Astrocyte (in vitro differentiated cells and primary cell): ENCODE measurements at regions not wholly inside any gene's neighbourhood (a gene's known extent, or its start where the extent isn't known, plus 50 kb on each side); places are given as distances from the start of the nearest gene placed in this dataset.

ENCODE experiments used
- DNase-seq: peaks from one replicate; pipeline ENCODE4 v3.0.0-alpha.2; 2010; ENCODE audit warnings: low read depth
- FAIRE-seq: peaks from 2 replicates; lab custom pipeline; 2011; peaks lifted over from hg19 to GRCh38; lab: Jason Lieb, UNC
- H2AFZ ChIP-seq: 2 replicates; pipeline ENCODE4 v1.6.0; 2012; ENCODE audit warnings: low read depth, low read length, inconsistent platforms
- H3K27ac ChIP-seq: 2 replicates; pipeline ENCODE4 v1.5.1; 2011; ENCODE audit warnings: low read depth, low read length, inconsistent platforms
- H3K27me3 ChIP-seq: 2 replicates; pipeline ENCODE4 v1.6.0; 2011; ENCODE audit warnings: low read length, inconsistent platforms; ENCODE audit not compliant: insufficient read depth
- H3K36me3 ChIP-seq: 2 replicates; pipeline ENCODE4 v1.5.1; 2011; ENCODE audit warnings: low read length, inconsistent platforms; ENCODE audit not compliant: insufficient read depth
- H3K4me1 ChIP-seq: 2 replicates; pipeline ENCODE4 v1.5.1; 2011; ENCODE audit warnings: low read length, inconsistent platforms; ENCODE audit not compliant: insufficient read depth
- H3K4me2 ChIP-seq: 2 replicates; pipeline ENCODE4 v1.6.0; 2012; ENCODE audit warnings: low read length, inconsistent platforms
- H3K4me3 ChIP-seq: 2 replicates; pipeline ENCODE4 v1.5.1; 2011; ENCODE audit warnings: low read depth, mild to moderate bottlenecking, low read length, inconsistent platforms; ENCODE audit not compliant: insufficient read depth
- H3K79me2 ChIP-seq: 2 replicates; pipeline ENCODE4 v1.6.0; 2012; ENCODE audit warnings: mild to moderate bottlenecking, low read length, inconsistent platforms; ENCODE audit not compliant: insufficient read depth
- H3K9ac ChIP-seq: 2 replicates; pipeline ENCODE4 v1.6.0; 2012; ENCODE audit warnings: mild to moderate bottlenecking, low read length, inconsistent platforms
- H3K9me3 ChIP-seq: 2 replicates; pipeline ENCODE4 v1.5.1; 2012; ENCODE audit warnings: low read depth, mild to moderate bottlenecking, low read length, inconsistent platforms; ENCODE audit not compliant: insufficient read depth
- H4K20me1 ChIP-seq: 2 replicates; pipeline ENCODE4 v1.6.0; 2012; ENCODE audit warnings: low read length, inconsistent platforms; ENCODE audit not compliant: insufficient read depth
- H3K27ac Mint-ChIP-seq: one replicate; pipeline ENCODE4 v1.8.0; 2021; ENCODE audit warnings: mild to moderate bottlenecking, mixed read lengths; ENCODE audit not compliant: unreplicated experiment
- H3K27me3 Mint-ChIP-seq: one replicate; pipeline ENCODE4 v1.8.0; 2021; ENCODE audit warnings: low read depth, mixed read lengths; ENCODE audit not compliant: unreplicated experiment
- H3K36me3 Mint-ChIP-seq: one replicate; pipeline ENCODE4 v1.8.0; 2021; ENCODE audit warnings: low read depth, mixed read lengths; ENCODE audit not compliant: unreplicated experiment
- H3K4me1 Mint-ChIP-seq: one replicate; pipeline ENCODE4 v1.8.0; 2021; ENCODE audit warnings: low read depth, mixed read lengths; ENCODE audit not compliant: unreplicated experiment
- H3K4me3 Mint-ChIP-seq: one replicate; pipeline ENCODE4 v1.8.0; 2021; ENCODE audit warnings: mild to moderate bottlenecking, moderate library complexity, mixed read lengths; ENCODE audit not compliant: unreplicated experiment
- H3K9me3 Mint-ChIP-seq: one replicate; pipeline ENCODE4 v1.8.0; 2021; ENCODE audit warnings: mild to moderate bottlenecking, mixed read lengths; ENCODE audit not compliant: unreplicated experiment
- CTCF ChIP-seq: IDR thresholded peaks from 2 replicates; pipeline ENCODE4 v1.5.1; 2011; ENCODE audit warnings: low read depth, mild to moderate bottlenecking, inconsistent platforms, low read length, moderate library complexity; ENCODE audit not compliant: insufficient read depth
- EZH2 ChIP-seq: IDR thresholded peaks from 2 replicates; pipeline ENCODE4 v1.6.1; 2012; ENCODE audit warnings: mild to moderate bottlenecking, low read length, inconsistent platforms; ENCODE audit not compliant: insufficient read depth

- Histone ChIP-seq H3K4me1 (no peaks in the 10 kb centered on the region), H3K4me2 (no peak overlapping the region), H3K9me3 (no peaks in the 10 kb centered on the region), H3K4me3 (no peak overlapping the region), H3K27ac (no peak overlapping the region), H3K36me3 (no peaks in the 10 kb centered on the region), H3K79me2 (no peaks in the 10 kb centered on the region), H4K20me1 (no peaks in the 10 kb centered on the region), H3K9ac (no peak overlapping the region), H3K27me3 (peaks cover 4% of the 10 kb centered on the region), H2AFZ (no peak overlapping the region)
- Mint-ChIP-seq H3K27ac (no peak overlapping the region), H3K4me3 (no peak overlapping the region), H3K9me3 (no peaks in the 10 kb centered on the region), H3K36me3 (no peaks in the 10 kb centered on the region), H3K27me3 (peaks cover 25% of the 10 kb centered on the region), H3K4me1 (no peaks in the 10 kb centered on the region)
- TF ChIP-seq CTCF (no peak), EZH2 (no peak)
- DNase-seq = no peak
- no peak for FAIRE-seq
These were observed 165.0 kb downstream of the TM9SF2 start for GRCh38 chr13:99666146-99666805.

- DNase-seq (no peak), FAIRE-seq (no peak)
- Mint-ChIP-seq H3K27me3 (peaks cover 20% of the 10 kb centered on the region), H3K4me3 (no peak overlapping the region), H3K36me3 (no peaks in the 10 kb centered on the region), H3K9me3 (no peaks in the 10 kb centered on the region), H3K27ac (no peak overlapping the region), H3K4me1 (no peaks in the 10 kb centered on the region)
- Histone ChIP-seq H3K36me3 (no peaks in the 10 kb centered on the region), H3K4me2 (no peak overlapping the region), H3K27me3 (peaks cover 4% of the 10 kb centered on the region), H3K9ac (no peak overlapping the region), H2AFZ (no peak overlapping the region), H3K9me3 (no peaks in the 10 kb centered on the region), H4K20me1 (no peaks in the 10 kb centered on the region), H3K79me2 (no peaks in the 10 kb centered on the region), H3K4me1 (no peaks in the 10 kb centered on the region), H3K27ac (no peak overlapping the region), H3K4me3 (no peak overlapping the region)
- TF ChIP-seq EZH2 = no peak
- no peak for TF ChIP-seq CTCF
These were observed 164.4 kb downstream of the TM9SF2 start for GRCh38 chr13:99665711-99666110.

- Histone ChIP-seq H3K36me3 (no peaks in the 10 kb centered on the region), H2AFZ (no peak overlapping the region), H3K27me3 (peaks cover 9% of the 10 kb centered on the region), H3K27ac (no peak overlapping the region), H3K4me3 (no peak overlapping the region), H3K4me1 (no peaks in the 10 kb centered on the region), H4K20me1 (no peaks in the 10 kb centered on the region), H3K4me2 (no peak overlapping the region), H3K9ac (no peak overlapping the region), H3K9me3 (no peaks in the 10 kb centered on the region), H3K79me2 (no peaks in the 10 kb centered on the region)
- Mint-ChIP-seq H3K36me3 (no peaks in the 10 kb centered on the region), H3K4me1 (peaks cover 4% of the 10 kb centered on the region), H3K9me3 (no peaks in the 10 kb centered on the region), H3K27me3 (peaks cover 20% of the 10 kb centered on the region), H3K4me3 (no peak overlapping the region), H3K27ac (no peak overlapping the region)
- DNase-seq (no peak), FAIRE-seq (no peak)
- no peak for TF ChIP-seq CTCF
- TF ChIP-seq EZH2 = no peak
These were observed 162.6 kb downstream of the TM9SF2 start for GRCh38 chr13:99663908-99664307.
